IgD-negative memory B cell (primary cell): ENCODE measurements at regions not wholly inside any gene's neighbourhood (a gene's known extent, or its start where the extent isn't known, plus 50 kb on each side); places are given as distances from the start of the nearest gene placed in this dataset.

ENCODE experiments used
- H3K27ac Mint-ChIP-seq, 3 donors: one replicate each; pipeline ENCODE4 v1.8.0; 2020 to 2022; ENCODE audit warnings: mild to moderate bottlenecking in 3 of 3, mixed read lengths in 3 of 3, moderate library complexity in 1 of 3
- H3K27me3 Mint-ChIP-seq: one replicate; pipeline ENCODE4 v1.8.0; 2021; ENCODE audit warnings: mixed read lengths
- H3K36me3 Mint-ChIP-seq: one replicate; pipeline ENCODE4 v1.8.0; 2020; ENCODE audit warnings: mild to moderate bottlenecking, mixed read lengths
- H3K4me1 Mint-ChIP-seq, 3 donors: one replicate each; pipeline ENCODE4 v1.8.0; 2020 to 2022; ENCODE audit warnings: mixed read lengths in 3 of 3, mild to moderate bottlenecking in 1 of 3
- H3K4me3 Mint-ChIP-seq, 4 donors: one replicate each; pipeline ENCODE4 v1.8.0; 2020 to 2022; ENCODE audit warnings: mild to moderate bottlenecking in 4 of 4, mixed read lengths in 4 of 4, moderate library complexity in 3 of 4
- H3K9me3 Mint-ChIP-seq, 3 donors: one replicate each; pipeline ENCODE4 v1.8.0; 2020 to 2021; ENCODE audit warnings: mixed read lengths in 3 of 3, mild to moderate bottlenecking in 1 of 3

DNA sequence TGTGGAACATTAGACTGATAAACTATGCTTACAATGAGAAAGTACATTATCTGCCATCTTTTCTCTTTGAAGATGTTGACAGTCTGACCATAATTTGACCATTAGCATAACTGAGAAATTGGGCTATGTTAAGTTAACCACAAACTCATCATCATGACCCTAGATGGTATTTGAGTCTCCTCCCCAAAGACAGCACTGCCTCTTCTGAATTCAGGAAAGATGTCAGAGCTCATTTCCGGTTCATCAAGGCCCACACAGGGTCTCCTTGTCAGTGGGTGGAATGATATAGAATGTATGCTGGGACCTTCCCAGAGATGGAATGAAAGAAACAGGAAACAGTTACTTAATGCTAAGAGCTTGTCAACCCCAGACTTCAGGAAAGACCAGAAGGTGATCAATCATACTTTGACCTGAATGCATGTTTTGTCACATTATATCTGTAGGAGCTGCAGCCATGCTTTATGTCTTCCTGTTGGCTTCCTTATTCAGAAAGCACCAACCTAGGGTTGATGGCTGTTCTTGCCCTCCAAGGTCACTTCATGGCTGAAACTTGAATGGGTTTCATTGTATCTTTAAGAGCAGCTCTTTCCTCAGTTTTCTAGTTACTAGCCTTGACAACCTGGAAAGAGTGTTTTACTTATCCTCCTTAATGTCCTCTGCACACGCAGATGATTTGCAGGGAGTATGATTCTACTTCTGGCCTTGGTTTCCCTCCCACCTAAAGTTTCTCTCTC, 99.1 kb upstream of the NEUROD1 start:
- peaks cover 5 to 8% (median 5%) of the 10 kb centered on the region in 3 donors for H3K4me1 Mint-ChIP-seq
- no peaks in the 10 kb centered on the region for H3K9me3 Mint-ChIP-seq
- no peak overlapping the region for H3K4me3 Mint-ChIP-seq
- no peaks in the 10 kb centered on the region for H3K27me3 Mint-ChIP-seq
- no peak overlapping the region for H3K27ac Mint-ChIP-seq
- H3K36me3 Mint-ChIP-seq, result peaks cover 4% of the 10 kb centered on the region

GRCh38 chr2:181780047-181780651, 99.8 kb upstream of the NEUROD1 start:
- H3K27ac Mint-ChIP-seq, result no peak overlapping the region
- no peaks in the 10 kb centered on the region for H3K9me3 Mint-ChIP-seq
- no peaks in the 10 kb centered on the region for H3K27me3 Mint-ChIP-seq
- no peak overlapping the region for H3K4me3 Mint-ChIP-seq
- H3K4me1 Mint-ChIP-seq, result peaks cover 0 to 2% (median 0%) of the 10 kb centered on the region in 3 donors
- peaks cover 2% of the 10 kb centered on the region for H3K36me3 Mint-ChIP-seq

- no peak overlapping the region for H3K27ac Mint-ChIP-seq
- peaks cover 0 to 2% (median 0%) of the 10 kb centered on the region in 3 donors for H3K4me1 Mint-ChIP-seq
- no peaks in the 10 kb centered on the region for H3K27me3 Mint-ChIP-seq
- no peak overlapping the region for H3K4me3 Mint-ChIP-seq
- H3K36me3 Mint-ChIP-seq, result peaks cover 2% of the 10 kb centered on the region
- H3K9me3 Mint-ChIP-seq, result no peaks in the 10 kb centered on the region
These were observed 100.3 kb upstream of the NEUROD1 start for GRCh38 chr2:181780657-181781056.

- Mint-ChIP-seq H3K4me3 (no peak overlapping the region), H3K4me1 (peaks cover 0 to 2% (median 0%) of the 10 kb centered on the region in 3 donors), H3K9me3 (no peaks in the 10 kb centered on the region), H3K27ac (peak overlapping the region in 1 of 3 donors; percentile 28), H3K36me3 (peaks cover 2% of the 10 kb centered on the region), H3K27me3 (no peaks in the 10 kb centered on the region)
These were observed 100.9 kb upstream of the NEUROD1 start for GRCh38 chr2:181781078-181781786.

- H3K27ac Mint-ChIP-seq, result no peak overlapping the region
- H3K4me1 Mint-ChIP-seq, result peaks cover 0 to 2% (median 0%) of the 10 kb centered on the region in 3 donors
- peaks cover 2% of the 10 kb centered on the region for H3K36me3 Mint-ChIP-seq
- H3K9me3 Mint-ChIP-seq, result no peaks in the 10 kb centered on the region
- H3K27me3 Mint-ChIP-seq, result no peaks in the 10 kb centered on the region
- no peak overlapping the region for H3K4me3 Mint-ChIP-seq
These were observed 102.3 kb upstream of the NEUROD1 start for GRCh38 chr2:181782660-181783059.

DNA sequence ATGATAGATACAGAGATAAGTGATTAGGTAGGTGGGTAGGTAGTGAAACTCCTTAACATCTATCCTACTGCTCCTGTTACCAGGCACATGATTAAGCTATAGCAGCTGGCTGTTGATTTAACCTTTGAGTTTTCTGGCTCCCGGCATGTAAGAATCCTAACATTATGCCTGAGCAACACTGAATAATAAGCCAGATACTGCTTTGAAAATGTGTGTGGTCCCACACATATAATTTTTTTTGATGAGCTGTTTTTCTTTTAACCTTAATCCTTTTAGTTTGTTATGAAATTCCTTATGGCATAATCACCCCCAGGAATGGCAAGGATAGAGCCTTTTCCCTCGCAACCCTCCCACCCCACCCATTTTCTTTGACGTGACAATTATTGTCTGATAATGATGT, 104.2 kb upstream of the NEUROD1 start:
- H3K4me3 Mint-ChIP-seq, result no peak overlapping the region
- no peaks in the 10 kb centered on the region for H3K4me1 Mint-ChIP-seq
- peaks cover 2% of the 10 kb centered on the region for H3K36me3 Mint-ChIP-seq
- no peaks in the 10 kb centered on the region for H3K9me3 Mint-ChIP-seq
- H3K27ac Mint-ChIP-seq, result no peak overlapping the region
- no peaks in the 10 kb centered on the region for H3K27me3 Mint-ChIP-seq

- no peaks in the 10 kb centered on the region for H3K27me3 Mint-ChIP-seq
- no peak overlapping the region for H3K4me3 Mint-ChIP-seq
- H3K4me1 Mint-ChIP-seq, result peaks cover 0 to 2% (median 0%) of the 10 kb centered on the region in 3 donors
- no peaks in the 10 kb centered on the region for H3K9me3 Mint-ChIP-seq
- peaks cover 2% of the 10 kb centered on the region for H3K36me3 Mint-ChIP-seq
- no peak overlapping the region for H3K27ac Mint-ChIP-seq
These were observed 105.5 kb upstream of the NEUROD1 start for GRCh38 chr2:181785691-181786344.

DNA sequence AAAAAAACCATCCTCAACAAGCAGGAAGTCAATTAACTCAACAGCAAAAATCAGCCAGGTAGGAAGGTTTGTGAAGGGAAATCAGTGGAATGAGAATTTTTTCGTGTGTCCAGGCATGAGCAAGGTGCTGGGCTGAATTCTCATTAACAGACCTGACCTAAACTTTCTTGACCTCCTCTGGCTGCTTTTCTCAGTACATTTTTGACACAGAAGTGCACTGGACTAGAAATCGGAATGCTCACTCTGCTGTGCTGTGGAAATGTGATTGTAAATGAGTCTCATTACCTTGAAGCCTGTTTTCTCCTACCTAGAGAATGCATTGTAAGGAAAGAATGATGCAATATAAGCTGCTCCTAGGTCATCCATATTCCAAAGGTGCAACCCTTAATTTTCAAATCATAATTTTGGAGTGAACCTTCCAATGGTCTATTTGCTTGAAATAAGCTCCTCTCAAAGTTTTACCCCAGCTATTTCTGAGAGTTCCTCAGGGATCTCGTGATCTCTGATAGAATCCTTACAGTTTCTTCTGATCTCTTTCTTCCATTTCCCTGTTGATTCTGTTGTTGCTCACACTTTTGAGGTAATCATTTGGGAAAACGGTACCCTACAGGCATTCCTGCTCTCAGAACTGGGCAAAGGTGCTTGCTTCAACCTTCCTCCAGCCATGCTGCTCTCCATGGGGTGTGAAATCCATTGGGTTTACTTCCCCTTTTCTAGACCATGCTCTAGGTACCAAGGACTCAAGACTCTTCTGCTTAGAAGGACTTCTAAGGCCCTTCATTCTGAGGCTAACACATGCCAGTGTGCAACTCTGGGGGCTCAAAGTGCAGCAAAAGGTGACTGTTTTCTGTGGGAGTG, 104.9 kb upstream of the ITPRID2 start:
- Mint-ChIP-seq H3K36me3 (peaks cover 2% of the 10 kb centered on the region), H3K27ac (no peak overlapping the region), H3K9me3 (no peaks in the 10 kb centered on the region), H3K4me1 (peaks cover 0 to 3% (median 0%) of the 10 kb centered on the region in 3 donors), H3K4me3 (no peak overlapping the region), H3K27me3 (no peaks in the 10 kb centered on the region)

DNA sequence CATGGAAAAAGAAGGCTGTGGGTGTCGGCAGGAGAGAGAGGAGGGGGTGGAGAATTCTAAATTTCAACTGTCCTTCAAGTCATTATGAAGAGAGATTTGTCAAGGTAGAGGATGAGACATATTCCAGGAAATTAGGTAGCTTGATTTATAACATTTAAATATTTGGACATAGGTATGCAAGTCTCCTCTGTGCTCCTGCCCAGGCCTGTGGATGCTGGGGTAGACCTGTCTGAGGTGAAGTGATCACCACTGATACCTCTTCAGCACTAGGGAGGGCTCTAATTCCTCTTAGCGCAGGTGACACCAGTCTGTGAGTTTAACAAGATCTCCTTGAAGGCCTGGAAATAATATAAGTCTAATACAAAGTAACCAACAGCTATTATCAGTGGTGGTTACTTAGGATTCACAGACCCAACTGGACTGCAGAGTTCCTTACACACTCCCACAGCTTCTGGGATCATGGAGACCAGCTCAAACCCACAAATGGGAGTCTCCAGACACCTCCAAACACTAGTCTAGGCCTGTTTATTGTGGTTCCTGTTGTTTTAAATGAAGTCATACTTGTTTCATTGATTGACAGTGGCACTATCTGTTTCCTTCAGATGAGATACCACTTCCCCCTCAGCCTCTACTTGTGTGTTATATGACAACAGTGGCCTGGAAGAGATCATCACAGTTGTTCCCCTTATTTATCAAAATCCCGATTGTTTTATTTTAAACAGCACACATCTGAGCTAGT, 104.1 kb upstream of the ITPRID2 start:
- Mint-ChIP-seq H3K4me1 (peaks cover 0 to 3% (median 0%) of the 10 kb centered on the region in 3 donors), H3K27me3 (no peaks in the 10 kb centered on the region), H3K9me3 (peaks cover 0 to 2% (median 0%) of the 10 kb centered on the region in 3 donors), H3K4me3 (no peak overlapping the region), H3K27ac (no peak overlapping the region), H3K36me3 (peaks cover 2% of the 10 kb centered on the region)

GRCh38 chr2:181788897-181789555, 102.5 kb upstream of the ITPRID2 start:
- H3K27me3 Mint-ChIP-seq, result no peaks in the 10 kb centered on the region
- H3K9me3 Mint-ChIP-seq, result peaks cover 5 to 8% (median 8%) of the 10 kb centered on the region in 3 donors
- H3K4me3 Mint-ChIP-seq, result no peak overlapping the region
- no peak overlapping the region for H3K27ac Mint-ChIP-seq
- H3K36me3 Mint-ChIP-seq, result no peaks in the 10 kb centered on the region
- H3K4me1 Mint-ChIP-seq, result peaks cover 0 to 3% (median 0%) of the 10 kb centered on the region in 3 donors

DNA sequence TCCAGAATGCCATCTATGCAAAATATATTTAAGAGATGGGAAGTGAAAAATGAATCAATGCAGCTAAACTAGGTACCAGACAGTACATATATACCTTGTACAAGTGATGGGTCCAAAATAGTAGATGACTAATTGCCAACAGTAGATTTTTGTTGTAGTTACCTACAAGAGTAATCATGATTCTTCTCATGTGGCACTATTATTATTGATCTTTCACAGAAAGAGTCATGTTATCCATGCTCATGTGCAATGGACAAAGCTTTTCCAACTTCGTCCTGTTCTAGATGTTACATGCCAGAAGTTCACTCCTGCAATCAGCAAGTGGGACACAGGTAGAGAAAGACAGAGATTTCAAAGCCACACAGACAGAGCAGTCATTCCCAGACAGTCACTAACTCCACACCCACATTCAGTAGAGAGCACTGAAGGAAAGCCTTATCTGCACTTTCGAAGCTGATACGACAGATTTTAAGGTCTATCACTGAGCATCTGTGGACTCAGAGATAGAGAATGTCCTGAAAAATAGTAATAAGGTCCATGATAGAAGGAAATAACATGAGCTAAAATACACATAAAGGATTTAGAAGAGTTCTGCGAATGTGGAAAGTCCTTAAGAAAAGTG, 101.6 kb upstream of the ITPRID2 start:
- Mint-ChIP-seq H3K4me3 (no peak overlapping the region), H3K9me3 (peaks cover 5 to 8% (median 8%) of the 10 kb centered on the region in 3 donors), H3K4me1 (peaks cover 0 to 3% (median 0%) of the 10 kb centered on the region in 3 donors), H3K27me3 (no peaks in the 10 kb centered on the region), H3K27ac (no peak overlapping the region), H3K36me3 (no peaks in the 10 kb centered on the region)

DNA sequence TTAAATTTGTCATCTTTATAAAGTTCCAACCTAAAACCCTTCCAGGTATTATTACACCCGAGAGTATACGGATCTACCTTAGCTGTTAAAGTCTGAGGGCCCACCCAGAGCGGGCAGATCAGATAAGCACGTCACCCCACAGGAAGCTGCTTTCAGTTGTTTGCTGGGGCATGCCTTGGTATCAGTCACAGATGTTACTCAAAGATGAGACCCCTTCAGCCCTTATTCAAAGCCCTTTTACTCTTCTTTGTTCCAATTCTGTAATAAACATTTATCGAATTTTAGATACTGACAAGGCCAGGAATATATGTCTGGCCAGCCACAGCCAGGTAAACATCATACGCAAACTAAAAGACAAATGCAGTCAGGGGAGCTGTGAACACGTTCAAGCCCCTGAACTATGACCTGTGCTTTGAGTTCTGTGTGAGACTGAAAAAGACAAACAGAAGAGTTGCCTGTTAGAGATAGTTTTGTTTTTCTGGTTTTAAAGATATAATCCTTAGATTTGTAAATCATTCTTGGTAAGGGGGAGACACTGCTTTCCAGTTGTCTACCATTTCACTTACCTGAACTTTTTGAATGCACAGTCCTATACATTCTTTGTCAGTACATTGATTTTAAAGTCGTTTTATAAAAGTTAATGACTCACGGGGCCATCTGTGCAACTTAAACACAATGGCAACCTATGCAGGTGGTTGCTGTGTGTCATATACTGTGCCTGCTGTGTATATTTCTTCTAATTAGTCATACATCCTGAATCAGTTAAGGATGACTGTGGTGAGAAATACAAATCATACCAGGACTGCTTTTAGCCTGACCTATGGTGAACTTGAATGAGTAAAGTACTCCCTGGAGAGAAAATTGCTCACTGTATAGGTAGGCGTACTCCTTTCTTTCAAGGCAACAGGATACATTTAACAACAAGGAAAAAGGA, 100.5 kb upstream of the ITPRID2 start:
- H3K36me3 Mint-ChIP-seq, result no peaks in the 10 kb centered on the region
- no peak overlapping the region for H3K27ac Mint-ChIP-seq
- no peak overlapping the region for H3K4me3 Mint-ChIP-seq
- no peaks in the 10 kb centered on the region for H3K27me3 Mint-ChIP-seq
- peaks cover 0 to 3% (median 0%) of the 10 kb centered on the region in 3 donors for H3K4me1 Mint-ChIP-seq
- H3K9me3 Mint-ChIP-seq, result peaks cover 5 to 8% (median 8%) of the 10 kb centered on the region in 3 donors
